HG02938 (cell line): ENCODE measurements at regions not wholly inside any gene's neighbourhood (a gene's known extent, or its start where the extent isn't known, plus 50 kb on each side); places are given as distances from the start of the nearest gene placed in this dataset.
"Not testable (repeated sequence)": the region's sequence is repeated elsewhere in the genome, so short reads cannot be mapped to it uniquely, and the experiment has no call there.

Experiments
- ATAC-seq: cut with Tn5 transposase; IDR thresholded peaks from one replicate; pipeline ENCODE4 v1.9.1; 2021; ENCODE audit warnings: mild to moderate bottlenecking, moderate library complexity; ENCODE audit not compliant: unreplicated experiment

GRCh38 chr2:180927030-180927686 is 53.2 kb upstream of the UBE2E3 start:
- ATAC-seq, result no peak

- no peak for ATAC-seq
Observed at GRCh38 chr2:180925700-180926099, 54.7 kb upstream of the UBE2E3 start.

GRCh38 chr2:180924063-180924462 is 56.3 kb upstream of the UBE2E3 start:
- no peak for ATAC-seq

- no peak for ATAC-seq
Observed at GRCh38 chr2:180910831-180911665, 69.4 kb upstream of the UBE2E3 start.

GRCh38 chr2:180907731-180908130 is 72.7 kb upstream of the UBE2E3 start:
- ATAC-seq, result no peak

- ATAC-seq, result no peak
Observed at GRCh38 chr2:180905461-180905860, 74.9 kb upstream of the UBE2E3 start.

- no peak for ATAC-seq
Observed at GRCh38 chr2:180905002-180905401, 75.4 kb upstream of the UBE2E3 start.

- no peak for ATAC-seq
Observed at GRCh38 chr2:180901331-180901730, 79.1 kb upstream of the UBE2E3 start.

GRCh38 chr2:180893752-180894151 is 86.7 kb upstream of the UBE2E3 start:
- no peak for ATAC-seq

- ATAC-seq, result no peak
Observed at GRCh38 chr2:180892091-180892490, 88.3 kb upstream of the UBE2E3 start.

GRCh38 chr2:180891360-180891759 is 89.0 kb upstream of the UBE2E3 start:
- ATAC-seq, result no peak

GRCh38 chr2:180890781-180891180 is 89.6 kb upstream of the UBE2E3 start:
- no peak for ATAC-seq

GRCh38 chr2:180882959-180883358 is 97.4 kb upstream of the UBE2E3 start:
- ATAC-seq, result no peak

- ATAC-seq, result no peak
Observed at GRCh38 chr2:180876506-180876905, 103.9 kb upstream of the UBE2E3 start.

- ATAC-seq, result no peak
Observed at GRCh38 chr2:180873219-180873618, 107.2 kb upstream of the UBE2E3 start.

- ATAC-seq, result not testable (repeated sequence)
Observed at GRCh38 chr2:180872781-180873180, 107.6 kb upstream of the UBE2E3 start.

GRCh38 chr2:180872255-180872654 is 108.2 kb upstream of the UBE2E3 start:
- ATAC-seq, result no peak

- ATAC-seq, result no peak
Observed at GRCh38 chr2:180871649-180872048, 108.8 kb upstream of the UBE2E3 start.

GRCh38 chr2:180849851-180850250 is 130.6 kb upstream of the UBE2E3 start:
- ATAC-seq, result no peak

GRCh38 chr2:180848393-180848792 is 132.0 kb upstream of the UBE2E3 start:
- no peak for ATAC-seq

- ATAC-seq, result no peak
Observed at GRCh38 chr2:180846756-180847472, 133.5 kb upstream of the UBE2E3 start.

GRCh38 chr2:180842461-180842860 is 137.9 kb upstream of the UBE2E3 start:
- no peak for ATAC-seq
